ENCODE measurements at regions not wholly inside any gene's neighbourhood (a gene's known extent, or its start where the extent isn't known, plus 50 kb on each side); places are given as distances from the start of the nearest gene placed in this dataset.

- TF ChIP-seq RAD21 (IDR thresholded peaks at IDR 0.05 in 1 of 2, conservative IDR thresholded peaks at IDR 0.05 in 1 of 2; ENCODE audit: low read depth in 2 of 2, low read length in 2 of 2) (no peak), BACH1 (IDR thresholded peaks at IDR 0.05; ENCODE audit: low read length) (no peak)
These were observed 247.0 kb downstream of the TMX3 start (continued) for GRCh38 chr18:68467957-68468356.
